Heart left ventricle (tissue), 16 donors: ENCODE measurements at regions not wholly inside any gene's neighbourhood (a gene's known extent, or its start where the extent isn't known, plus 50 kb on each side); places are given as distances from the start of the nearest gene placed in this dataset.

Experiments used
- ATAC-seq, 4 donors: fragments of 200-7000 bp; cut with Tn5 transposase; one replicate each; pipeline ENCODE4 v1.9.1; 2020 to 2022; ENCODE audit warnings: moderate library complexity in 4 of 4, mild to moderate bottlenecking in 3 of 4, moderate number of reproducible peaks in 1 of 4
- DNase-seq, 5 donors: peaks; one replicate each; pipeline ENCODE4 v3.0.0-alpha.2; 2020
- H3K27ac ChIP-seq, 12 donors: fragments of 200-600 bp; sonication (generic) in 4 of 12; one replicate each; pipeline versions ENCODE4 v1.5.0 to v1.8.0; 2016 to 2022; ENCODE audit warnings: mild to moderate bottlenecking in 2 of 12
- H3K27me3 ChIP-seq, 9 donors: fragments of 200-600 bp; sonication (generic) in 2 of 9; one replicate each; pipeline versions ENCODE4 v1.5.1 to v1.8.0; 2016 to 2022; ENCODE audit warnings: mild to moderate bottlenecking in 3 of 9
- H3K36me3 ChIP-seq, 9 donors: fragments of 200-600 bp; sonication (generic) in 2 of 9; one replicate each; pipeline versions ENCODE4 v1.5.0 to v1.8.0; 2018 to 2022; ENCODE audit warnings: mild to moderate bottlenecking in 2 of 9
- H3K4me1 ChIP-seq, 12 donors: fragments of 200-600 bp; sonication (generic) in 4 of 12; one replicate each; pipeline versions ENCODE4 v1.5.0 to v1.8.0; 2016 to 2022; ENCODE audit warnings: mild to moderate bottlenecking in 3 of 12
- H3K4me3 ChIP-seq, 12 donors: fragments of 200-600 bp; sonication (generic) in 4 of 12; one replicate each; pipeline versions ENCODE4 v1.5.0 to v1.8.0; 2017 to 2022; ENCODE audit warnings: mild to moderate bottlenecking in 9 of 12, moderate library complexity in 4 of 12
- H3K9me3 ChIP-seq, 12 donors: fragments of 200-600 bp; sonication (generic) in 4 of 12; one replicate each; pipeline versions ENCODE4 v1.5.0 to v1.8.0; 2016 to 2022; ENCODE audit warnings: mild to moderate bottlenecking in 1 of 12
- CTCF ChIP-seq, 12 donors: fragments of 200-600 bp; sonication (generic) in 4 of 12; IDR thresholded peaks; one replicate each; pipeline versions ENCODE4 v1.5.0 to v1.8.0; 2018 to 2022; ENCODE audit warnings: antibody characterized with exemption in 12 of 12, mild to moderate bottlenecking in 5 of 12
- POLR2A ChIP-seq, 2 donors: fragments of 450-650 bp; IDR thresholded peaks; one replicate each; pipeline ENCODE4 v1.6.1; 2017; ENCODE audit warnings: antibody characterized with exemption in 2 of 2, mild to moderate bottlenecking in 2 of 2, moderate library complexity in 2 of 2
- WGBS, 4 donors: extraction: QIAGEN DNeasy Blood & Tissue Kit in 2 of 4; methylation state at CpG; one replicate each; pipeline versions ENCODE4 v1.1.5 to v1.1.7; 2013 to 2018; 5-methylcytosine and 5-hydroxymethylcytosine counted together
- intact Hi-C, 10 donors: fragments of 100-400 bp; cut with DNase I; formaldehyde crosslinking; loops; one replicate each; pipeline versions ENCODE4 v1.11.1 to v1.14.2; 2022
- donor health status: ischemic (EF 13 %, LVEDD 7.1; RV severe dilation, severe dysfunction).
- donor health status: healthy with polysubstance abuse.
- donor health status: DM: no; HTN: yes; CAD: no.
- donor health status: DM: no; HTN: no; CAD: no.
- donor health status: ischemic (EF 25% LVEDD 6.9; RV normal size, moderate dysfunction).
- donor health status: ischemic (EF 25% LVEDD 5.7; RV mildly dilated, moderate dysfunction).
- donor health status: healthy.
- donor health status: DM: yes; HTN: yes; CAD: no.
- donor health status: ischemic (EF 35%, LVEDD 5.7; RV mildly dilated, moderate dysfunction).
- donor health status: nonischemic (EF 11% LVEDD 7.7; RV severe dilation, severe dysfunction).
- donor health status: DM: yes; HTN: yes; CAD: no.
- donor health status: PGD.
- donor health status: ischemic (EF 29% LVEDD 5.4; RV normal size, mild dysfunction).
- donor health status: nonischemic (EF 23%, LVEDD 6.1; RV moderate dilation, normal function).

- no peak overlapping the region for H3K4me3 ChIP-seq
- TF ChIP-seq POLR2A (IDR thresholded peaks at IDR 0.05), result no peak
- no peak for TF ChIP-seq CTCF (IDR thresholded peaks at IDR 0.05)
- 57 to 81% (median 72%) methylated on average over 3 of the region's 3 CpGs for WGBS, 4 donors
- DNase-seq (no peak), ATAC-seq (no peak)
- intact Hi-C loops, result no loop called here
- H3K9me3 ChIP-seq, result no peaks in the 10 kb centered on the region
- H3K4me1 ChIP-seq, result no peaks in the 10 kb centered on the region
- no peaks in the 10 kb centered on the region for H3K27me3 ChIP-seq
- no peaks in the 10 kb centered on the region for H3K36me3 ChIP-seq
- no peak overlapping the region for H3K27ac ChIP-seq
These were observed 896.8 kb upstream of the ADGRL4 start for GRCh38 chr1:79903321-79903720.

GRCh38 chr1:79902418-79902817 lies 895.9 kb upstream of the ADGRL4 start:
- Histone ChIP-seq H3K27me3 (no peaks in the 10 kb centered on the region), H3K4me1 (no peaks in the 10 kb centered on the region), H3K4me3 (no peak overlapping the region), H3K36me3 (no peaks in the 10 kb centered on the region), H3K9me3 (no peaks in the 10 kb centered on the region), H3K27ac (no peak overlapping the region)
- TF ChIP-seq POLR2A (IDR thresholded peaks at IDR 0.05) (no peak), CTCF (IDR thresholded peaks at IDR 0.05) (no peak)
- WGBS, 4 donors, result 89 to 91% (median 90%) methylated on average over 4 of the region's 4 CpGs
- intact Hi-C loops, result no loop called here
- DNase-seq, result no peak
- ATAC-seq, result no peak

- WGBS, 4 donors, result 68 to 77% (median 73%) methylated on average over 4 of the region's 4 CpGs
- no peaks in the 10 kb centered on the region for H3K27me3 ChIP-seq
- H3K4me3 ChIP-seq, result no peak overlapping the region
- H3K9me3 ChIP-seq, result peaks cover 0 to 3% (median 0%) of the 10 kb centered on the region in 12 donors
- intact Hi-C loops, result no loop called here
- TF ChIP-seq POLR2A (IDR thresholded peaks at IDR 0.05) (no peak), CTCF (IDR thresholded peaks at IDR 0.05) (no peak)
- H3K4me1 ChIP-seq, result no peaks in the 10 kb centered on the region
- H3K27ac ChIP-seq, result no peak overlapping the region
- no peaks in the 10 kb centered on the region for H3K36me3 ChIP-seq
- ATAC-seq, result no peak
- no peak for DNase-seq
These were observed 893.4 kb upstream of the ADGRL4 start for GRCh38 chr1:79899914-79900313.

GRCh38 chr1:79896140-79896539 lies 889.6 kb upstream of the ADGRL4 start:
- Histone ChIP-seq H3K4me3 (no peak overlapping the region), H3K4me1 (no peaks in the 10 kb centered on the region), H3K27ac (no peak overlapping the region), H3K27me3 (no peaks in the 10 kb centered on the region), H3K9me3 (peaks cover 0 to 5% (median 0%) of the 10 kb centered on the region in 12 donors), H3K36me3 (no peaks in the 10 kb centered on the region)
- no peak for ATAC-seq
- no peak for DNase-seq
- no peak for TF ChIP-seq POLR2A (IDR thresholded peaks at IDR 0.05)
- no peak for TF ChIP-seq CTCF (IDR thresholded peaks at IDR 0.05)
- 77 to 100% (median 84%) methylated on average over 2 of the region's 2 CpGs for WGBS, 4 donors
- intact Hi-C loops, result no loop called here
